Upper lobe of right lung (tissue), 1 donor: ENCODE measurements at regions not wholly inside any gene's neighbourhood (a gene's known extent, or its start where the extent isn't known, plus 50 kb on each side); places are given as distances from the start of the nearest gene placed in this dataset.

Experiments
- ATAC-seq: fragments of 200-7000 bp; cut with Tn5 transposase; one replicate; pipeline ENCODE4 v1.9.1; 2020; ENCODE audit warnings: mild to moderate bottlenecking, moderate library complexity
- DNase-seq: peaks from one replicate; pipeline ENCODE4 v3.0.0-alpha.2; 2020
- H3K27ac ChIP-seq: fragments of 200-600 bp; one replicate; pipeline ENCODE4 v1.8.0; 2022
- H3K27me3 ChIP-seq: fragments of 200-600 bp; one replicate; pipeline ENCODE4 v1.8.0; 2022; ENCODE audit warnings: mild to moderate bottlenecking
- H3K36me3 ChIP-seq: fragments of 200-600 bp; one replicate; pipeline ENCODE4 v1.8.0; 2022
- H3K4me1 ChIP-seq: fragments of 200-600 bp; one replicate; pipeline ENCODE4 v1.8.0; 2022
- H3K4me3 ChIP-seq: fragments of 200-600 bp; one replicate; pipeline ENCODE4 v1.8.0; 2022; ENCODE audit warnings: mild to moderate bottlenecking
- H3K9me3 ChIP-seq: fragments of 200-600 bp; one replicate; pipeline ENCODE4 v1.8.0; 2022
- intact Hi-C: fragments of 100-400 bp; cut with DNase I; formaldehyde crosslinking; loops from one replicate; pipeline ENCODE4 v1.11.0; 2022
- TF ChIP-seq, protein P1 (sequence below): fragments of 200-600 bp; IDR thresholded peaks from one replicate; pipeline ENCODE4 v1.8.0; 2022; ENCODE audit warnings: antibody characterized with exemption
- donor health status: DM: no; HTN: yes; CAD: no; lungs with severe emphysema.

GRCh38 chr5:73390972-73391371, 57.6 kb downstream of the FOXD1 start:
- intact Hi-C loops = no loop called here
- Histone ChIP-seq H3K36me3 (no peaks in the 10 kb centered on the region), H3K4me1 (no peaks in the 10 kb centered on the region), H3K27ac (no peak overlapping the region), H3K4me3 (no peak overlapping the region), H3K27me3 (peaks cover 32% of the 10 kb centered on the region), H3K9me3 (no peaks in the 10 kb centered on the region)
- DNase-seq (no peak), ATAC-seq (no peak)
- TF ChIP-seq, protein P1, sequence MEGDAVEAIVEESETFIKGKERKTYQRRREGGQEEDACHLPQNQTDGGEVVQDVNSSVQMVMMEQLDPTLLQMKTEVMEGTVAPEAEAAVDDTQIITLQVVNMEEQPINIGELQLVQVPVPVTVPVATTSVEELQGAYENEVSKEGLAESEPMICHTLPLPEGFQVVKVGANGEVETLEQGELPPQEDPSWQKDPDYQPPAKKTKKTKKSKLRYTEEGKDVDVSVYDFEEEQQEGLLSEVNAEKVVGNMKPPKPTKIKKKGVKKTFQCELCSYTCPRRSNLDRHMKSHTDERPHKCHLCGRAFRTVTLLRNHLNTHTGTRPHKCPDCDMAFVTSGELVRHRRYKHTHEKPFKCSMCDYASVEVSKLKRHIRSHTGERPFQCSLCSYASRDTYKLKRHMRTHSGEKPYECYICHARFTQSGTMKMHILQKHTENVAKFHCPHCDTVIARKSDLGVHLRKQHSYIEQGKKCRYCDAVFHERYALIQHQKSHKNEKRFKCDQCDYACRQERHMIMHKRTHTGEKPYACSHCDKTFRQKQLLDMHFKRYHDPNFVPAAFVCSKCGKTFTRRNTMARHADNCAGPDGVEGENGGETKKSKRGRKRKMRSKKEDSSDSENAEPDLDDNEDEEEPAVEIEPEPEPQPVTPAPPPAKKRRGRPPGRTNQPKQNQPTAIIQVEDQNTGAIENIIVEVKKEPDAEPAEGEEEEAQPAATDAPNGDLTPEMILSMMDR = no peak

GRCh38 chr5:73388740-73389139, 59.8 kb downstream of the FOXD1 start:
- peaks cover 33% of the 10 kb centered on the region for H3K27me3 ChIP-seq
- ATAC-seq = no peak
- H3K9me3 ChIP-seq = no peaks in the 10 kb centered on the region
- no peak for DNase-seq
- no peak overlapping the region for H3K4me3 ChIP-seq
- no peaks in the 10 kb centered on the region for H3K4me1 ChIP-seq
- TF ChIP-seq, protein P1 = no peak
- no peaks in the 10 kb centered on the region for H3K36me3 ChIP-seq
- intact Hi-C loops = no loop called here
- no peak overlapping the region for H3K27ac ChIP-seq

DNA sequence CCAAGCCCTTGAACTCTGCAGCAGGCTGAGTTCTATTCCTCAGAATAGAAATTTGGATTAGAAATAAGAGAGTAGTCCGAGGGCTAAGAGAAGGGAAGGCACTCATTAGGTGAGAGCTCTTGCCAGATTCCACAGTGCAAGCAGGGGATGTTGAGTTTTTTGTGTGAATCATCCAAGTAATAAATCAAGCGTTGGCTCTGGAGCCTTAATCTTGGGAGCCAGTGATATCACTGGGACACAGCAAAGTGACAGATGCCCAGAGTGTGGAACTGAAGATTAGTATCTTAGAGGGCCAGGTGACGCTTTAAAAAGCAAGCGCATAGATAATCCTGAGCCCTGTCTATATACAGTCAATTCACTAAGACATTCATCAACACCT, 60.3 kb downstream of the FOXD1 start:
- TF ChIP-seq, protein P1 = no peak
- Histone ChIP-seq H3K36me3 (no peaks in the 10 kb centered on the region), H3K27me3 (peaks cover 38% of the 10 kb centered on the region), H3K27ac (no peak overlapping the region), H3K4me1 (no peaks in the 10 kb centered on the region), H3K9me3 (no peaks in the 10 kb centered on the region), H3K4me3 (no peak overlapping the region)
- intact Hi-C loops = no loop called here
- ATAC-seq = no peak
- DNase-seq = no peak

- H3K9me3 ChIP-seq = no peaks in the 10 kb centered on the region
- no peaks in the 10 kb centered on the region for H3K4me1 ChIP-seq
- TF ChIP-seq, protein P1 = no peak
- DNase-seq (no peak), ATAC-seq (no peak)
- peaks cover 43% of the 10 kb centered on the region for H3K27me3 ChIP-seq
- no peak overlapping the region for H3K27ac ChIP-seq
- H3K4me3 ChIP-seq = no peak overlapping the region
- H3K36me3 ChIP-seq = no peaks in the 10 kb centered on the region
- intact Hi-C loops = no loop called here
Measured at GRCh38 chr5:73387601-73388305, 60.8 kb downstream of the FOXD1 start.

GRCh38 chr5:73387149-73387591, 61.4 kb downstream of the FOXD1 start:
- intact Hi-C loops = no loop called here
- Histone ChIP-seq H3K4me3 (no peak overlapping the region), H3K9me3 (no peaks in the 10 kb centered on the region), H3K4me1 (no peaks in the 10 kb centered on the region), H3K36me3 (no peaks in the 10 kb centered on the region), H3K27ac (no peak overlapping the region), H3K27me3 (peaks cover 49% of the 10 kb centered on the region)
- no peak for DNase-seq
- TF ChIP-seq, protein P1 = no peak
- no peak for ATAC-seq

DNA sequence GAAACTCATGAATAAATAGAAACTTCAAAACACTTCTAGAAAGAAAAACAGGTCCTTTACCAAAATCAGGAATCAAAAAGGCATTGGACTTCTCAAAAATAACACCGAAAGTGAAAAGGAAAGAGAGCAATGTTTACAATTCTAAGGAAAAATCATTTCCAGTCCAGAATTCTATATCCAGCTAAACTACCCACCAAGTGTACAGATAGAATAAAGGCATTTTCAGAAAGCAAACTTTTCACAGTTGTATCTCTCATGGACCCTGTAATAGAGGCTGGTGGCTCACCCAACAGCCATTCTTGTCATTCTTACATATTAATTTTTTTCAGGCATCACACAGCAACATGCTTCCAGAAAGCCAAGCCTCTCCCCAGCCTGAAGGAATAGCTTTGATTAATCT, 63.7 kb downstream of the FOXD1 start:
- ATAC-seq (no peak), DNase-seq (no peak)
- Histone ChIP-seq H3K4me1 (peaks cover 9% of the 10 kb centered on the region), H3K4me3 (no peak overlapping the region), H3K9me3 (no peaks in the 10 kb centered on the region), H3K36me3 (no peaks in the 10 kb centered on the region), H3K27me3 (peaks cover 69% of the 10 kb centered on the region), H3K27ac (no peak overlapping the region)
- intact Hi-C loops = no loop called here
- TF ChIP-seq, protein P1 = no peak
